Smooth muscle cell (in vitro differentiated cells): ENCODE measurements at regions not wholly inside any gene's neighbourhood (a gene's known extent, or its start where the extent isn't known, plus 50 kb on each side); places are given as distances from the start of the nearest gene placed in this dataset.
"Not testable (repeated sequence)": the region's sequence is repeated elsewhere in the genome, so short reads cannot be mapped to it uniquely, and the experiment has no call there.

Experiments used
- DNase-seq: peaks from one replicate; lab custom pipeline; 2025; ENCODE audit not compliant: unreplicated experiment; lab: John Stamatoyannopoulos, UW
- H2AFZ ChIP-seq: fragments of 200-600 bp; sonication (generic); 2 replicates; pipeline ENCODE4 v1.6.0; 2016; ENCODE audit warnings: antibody characterized with exemption, low read depth, mild to moderate bottlenecking
- H3F3A ChIP-seq: fragments of 200-600 bp; sonication (generic); 2 replicates; pipeline ENCODE4 v1.6.0; 2017; ENCODE audit warnings: antibody characterized with exemption, low read depth
- H3K27ac ChIP-seq: fragments of 200-600 bp; sonication (generic); 2 replicates; pipeline ENCODE4 v1.5.1; 2016; ENCODE audit warnings: low read depth, mild to moderate bottlenecking
- H3K27me3 ChIP-seq: fragments of 200-600 bp; sonication (generic); 2 replicates; pipeline ENCODE4 v1.6.1; 2016; ENCODE audit warnings: low read depth, mild to moderate bottlenecking
- H3K36me3 ChIP-seq: fragments of 200-600 bp; sonication (generic); 2 replicates; pipeline ENCODE4 v1.5.1; 2016; ENCODE audit warnings: low read depth
- H3K4me1 ChIP-seq: fragments of 200-600 bp; sonication (generic); 2 replicates; pipeline ENCODE4 v1.5.1; 2016; ENCODE audit warnings: low read depth
- H3K4me2 ChIP-seq: fragments of 200-600 bp; sonication (generic); 2 replicates; pipeline ENCODE4 v1.6.0; 2016; ENCODE audit warnings: mild to moderate bottlenecking
- H3K4me3 ChIP-seq: fragments of 200-600 bp; sonication (generic); 2 replicates; pipeline ENCODE4 v1.5.1; 2016; ENCODE audit warnings: mild to moderate bottlenecking
- H3K79me2 ChIP-seq: fragments of 200-600 bp; sonication (generic); 2 replicates; pipeline ENCODE4 v1.6.0; 2016; ENCODE audit warnings: low read depth, mild to moderate bottlenecking
- H3K9ac ChIP-seq: fragments of 200-600 bp; sonication (generic); 2 replicates; pipeline ENCODE4 v1.6.0; 2016; ENCODE audit warnings: low read depth
- H3K9me3 ChIP-seq: fragments of 200-600 bp; sonication (generic); replicated peaks from 2 replicates; pipeline ENCODE4 v1.5.1; 2016; ENCODE audit warnings: low read depth
- H4K20me1 ChIP-seq: fragments of 200-600 bp; sonication (generic); 2 replicates; pipeline ENCODE4 v1.6.0; 2016; ENCODE audit warnings: low read depth
- WGBS: methylation state at CpG from one replicate; pipeline ENCODE4 v1.1.7; 2016; ENCODE audit warnings: low lambda C conversion rate; 5-methylcytosine and 5-hydroxymethylcytosine counted together
- TF ChIP-seq, protein P1 (sequence below): fragments of 200-600 bp; sonication (generic); IDR thresholded peaks from 2 replicates; pipeline ENCODE4 v1.5.1; 2017; ENCODE audit warnings: borderline replicate concordance, mild to moderate bottlenecking, antibody characterized with exemption; ENCODE audit not compliant: insufficient read depth, poor library complexity, severe bottlenecking

DNA sequence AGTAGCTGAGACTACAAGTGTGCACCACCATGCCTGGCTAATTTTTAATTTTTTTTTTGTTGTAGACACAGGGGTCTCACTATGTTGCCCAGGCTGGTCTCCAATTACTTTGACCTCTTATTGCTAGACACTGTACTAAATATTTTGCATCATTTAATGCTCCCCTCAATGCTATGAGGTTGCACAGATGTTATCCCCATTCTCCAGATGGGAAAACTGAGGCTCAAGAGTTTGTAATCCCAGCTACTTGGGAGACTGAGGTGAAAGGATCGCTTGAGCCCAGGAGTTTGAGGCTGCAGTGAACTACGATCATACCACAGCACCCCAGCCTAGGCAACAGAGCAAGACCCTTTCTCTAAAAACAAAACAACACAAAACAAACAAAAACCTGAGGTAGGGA lies 443.3 kb upstream of the C16orf82 start:
- no peaks in the 10 kb centered on the region for H3K9me3 ChIP-seq
- no peak overlapping the region for H2AFZ ChIP-seq
- no peak overlapping the region for H3K9ac ChIP-seq
- no peak for DNase-seq
- H3F3A ChIP-seq = no peaks in the 10 kb centered on the region
- WGBS = 85% methylated on average over 2 of the region's 2 CpGs
- no peaks in the 10 kb centered on the region for H3K79me2 ChIP-seq
- H3K4me1 ChIP-seq = no peaks in the 10 kb centered on the region
- TF ChIP-seq, protein P1, sequence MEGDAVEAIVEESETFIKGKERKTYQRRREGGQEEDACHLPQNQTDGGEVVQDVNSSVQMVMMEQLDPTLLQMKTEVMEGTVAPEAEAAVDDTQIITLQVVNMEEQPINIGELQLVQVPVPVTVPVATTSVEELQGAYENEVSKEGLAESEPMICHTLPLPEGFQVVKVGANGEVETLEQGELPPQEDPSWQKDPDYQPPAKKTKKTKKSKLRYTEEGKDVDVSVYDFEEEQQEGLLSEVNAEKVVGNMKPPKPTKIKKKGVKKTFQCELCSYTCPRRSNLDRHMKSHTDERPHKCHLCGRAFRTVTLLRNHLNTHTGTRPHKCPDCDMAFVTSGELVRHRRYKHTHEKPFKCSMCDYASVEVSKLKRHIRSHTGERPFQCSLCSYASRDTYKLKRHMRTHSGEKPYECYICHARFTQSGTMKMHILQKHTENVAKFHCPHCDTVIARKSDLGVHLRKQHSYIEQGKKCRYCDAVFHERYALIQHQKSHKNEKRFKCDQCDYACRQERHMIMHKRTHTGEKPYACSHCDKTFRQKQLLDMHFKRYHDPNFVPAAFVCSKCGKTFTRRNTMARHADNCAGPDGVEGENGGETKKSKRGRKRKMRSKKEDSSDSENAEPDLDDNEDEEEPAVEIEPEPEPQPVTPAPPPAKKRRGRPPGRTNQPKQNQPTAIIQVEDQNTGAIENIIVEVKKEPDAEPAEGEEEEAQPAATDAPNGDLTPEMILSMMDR = no peak
- H4K20me1 ChIP-seq = no peaks in the 10 kb centered on the region
- no peaks in the 10 kb centered on the region for H3K36me3 ChIP-seq
- H3K27me3 ChIP-seq = no peaks in the 10 kb centered on the region
- no peak overlapping the region for H3K4me3 ChIP-seq
- no peak overlapping the region for H3K27ac ChIP-seq
- H3K4me2 ChIP-seq = no peak overlapping the region

DNA sequence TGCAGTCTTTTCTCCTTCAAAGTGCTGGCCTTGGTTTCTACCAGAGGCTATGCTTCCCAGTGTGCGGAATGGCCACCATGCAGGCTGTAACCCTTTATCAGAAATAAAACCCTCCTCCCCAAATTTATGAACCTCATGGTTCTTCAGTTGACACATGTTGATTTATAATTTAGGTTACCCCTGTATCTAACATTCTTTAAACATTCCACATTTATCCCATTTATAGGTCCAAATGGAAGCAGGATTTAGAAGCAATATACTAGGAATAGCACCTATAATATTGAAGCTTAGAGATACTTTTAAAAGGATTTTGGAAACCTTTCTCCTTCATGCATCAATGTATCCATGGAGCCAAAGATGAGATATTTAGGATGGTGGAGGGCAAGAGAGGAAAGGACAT lies 438.8 kb upstream of the C16orf82 start:
- TF ChIP-seq, protein P1 = no peak
- H3K9ac ChIP-seq = no peak overlapping the region
- H4K20me1 ChIP-seq = no peaks in the 10 kb centered on the region
- H3K4me1 ChIP-seq = no peaks in the 10 kb centered on the region
- H2AFZ ChIP-seq = no peak overlapping the region
- H3K27me3 ChIP-seq = no peaks in the 10 kb centered on the region
- H3K4me3 ChIP-seq = no peak overlapping the region
- no peak overlapping the region for H3K4me2 ChIP-seq
- H3K9me3 ChIP-seq = no peaks in the 10 kb centered on the region
- H3F3A ChIP-seq = no peaks in the 10 kb centered on the region
- no peak overlapping the region for H3K27ac ChIP-seq
- H3K79me2 ChIP-seq = no peaks in the 10 kb centered on the region
- H3K36me3 ChIP-seq = no peaks in the 10 kb centered on the region
- 100% methylated on average over 1 of the region's 1 CpG for WGBS
- no peak for DNase-seq

DNA sequence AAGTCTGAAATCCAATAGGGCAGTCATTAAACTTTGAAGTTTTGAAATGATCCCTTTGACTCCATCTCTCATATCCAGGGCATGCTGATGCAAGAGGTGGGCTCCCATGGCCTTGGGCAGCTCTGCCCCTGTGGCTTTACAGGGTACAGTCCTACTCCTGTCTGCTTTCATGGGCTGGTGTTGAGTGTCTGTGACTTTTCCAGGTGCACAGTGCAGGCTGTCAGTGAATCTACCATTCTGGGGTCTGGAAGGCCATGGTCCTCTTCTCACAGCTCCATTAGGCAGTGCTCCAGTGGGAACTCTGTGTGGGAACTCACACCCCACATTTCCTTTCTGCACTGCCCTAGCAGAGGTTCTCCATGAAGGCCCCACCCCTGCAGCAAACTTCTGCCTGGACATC lies 435.4 kb upstream of the C16orf82 start:
- not testable (repeated sequence) for H3K27ac ChIP-seq, H3K4me3 ChIP-seq, H3K79me2 ChIP-seq, H3K36me3 ChIP-seq, H3K4me2 ChIP-seq, H4K20me1 ChIP-seq, H3K27me3 ChIP-seq, H2AFZ ChIP-seq, H3K9me3 ChIP-seq, H3F3A ChIP-seq, H3K4me1 ChIP-seq, DNase-seq, H3K9ac ChIP-seq

DNA sequence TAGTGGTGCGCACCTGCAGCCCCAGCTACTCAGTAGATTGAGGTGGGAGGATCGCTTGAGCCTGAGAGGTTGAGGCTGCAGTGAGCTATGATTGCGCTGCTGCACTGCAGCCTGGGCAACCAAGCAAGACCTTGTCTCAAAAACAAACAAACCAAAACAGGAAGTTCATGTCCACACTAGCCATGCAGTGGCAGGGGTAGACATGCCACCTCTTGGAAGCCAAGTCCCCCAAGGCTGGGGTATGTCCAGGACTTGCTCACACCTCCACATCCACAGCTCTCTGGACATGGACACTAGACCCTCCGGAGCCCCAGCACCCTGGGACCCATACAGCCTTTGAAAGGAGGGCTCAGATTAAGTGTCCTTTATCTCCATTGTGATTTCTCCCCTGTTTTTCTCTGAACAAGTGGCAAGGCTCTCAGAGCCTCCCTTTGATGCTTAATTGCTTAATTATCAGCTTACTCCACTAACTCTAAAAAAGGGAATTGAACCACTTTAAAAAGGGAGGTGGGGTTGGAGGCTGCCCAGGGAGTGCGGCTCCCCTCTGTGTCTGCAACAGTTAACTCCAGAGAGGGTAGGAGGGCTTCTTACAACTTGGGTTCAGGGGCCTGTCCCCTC lies 424.6 kb upstream of the C16orf82 start:
- Histone ChIP-seq H3K9ac (no peak overlapping the region), H3K27ac (no peak overlapping the region), H3K4me1 (no peaks in the 10 kb centered on the region), H3K4me3 (no peak overlapping the region), H3K4me2 (no peak overlapping the region), H3K36me3 (no peaks in the 10 kb centered on the region), H4K20me1 (no peaks in the 10 kb centered on the region), H3K79me2 (no peaks in the 10 kb centered on the region), H3F3A (no peaks in the 10 kb centered on the region), H2AFZ (no peak overlapping the region), H3K9me3 (no peaks in the 10 kb centered on the region), H3K27me3 (no peaks in the 10 kb centered on the region)
- WGBS = 91% methylated on average over 5 of the region's 5 CpGs
- DNase-seq = no peak
- TF ChIP-seq, protein P1 = no peak
